Panc1 (cell line): ENCODE measurements at regions not wholly inside any gene's neighbourhood (a gene's known extent, or its start where the extent isn't known, plus 50 kb on each side); places are given as distances from the start of the nearest gene placed in this dataset.

ENCODE experiments used
- ATAC-seq: fragments of 200-7000 bp; cut with Tn5 transposase; 2 replicates; pipeline ENCODE4 v1.9.1; 2020; ENCODE audit warnings: mild to moderate bottlenecking, moderate library complexity
- BruUV-seq: library from RNA; stranded (reverse); fragments of 400-500 nt; replicated peaks from 2 replicates; lab custom pipeline; 2021; lab: Mats Ljungman, UMichigan
- CTCF ChIA-PET: fragments of 300-600 bp; sonication (Branson Sonifier 250); formaldehyde crosslinking; loops from one replicate; lab custom pipeline; 2022; ENCODE audit warnings: antibody characterized with exemption; lab: Charles Lee
- POLR2A ChIA-PET: fragments of 300-600 bp; sonication (Branson Sonifier 250); formaldehyde crosslinking; loops from one replicate; lab custom pipeline; 2022; ENCODE audit warnings: antibody characterized with exemption; lab: Charles Lee
- DNase-seq: peaks from one replicate; pipeline ENCODE4 v3.0.0-alpha.2; 2010; ENCODE audit warnings: low read depth, low spot score
- H3K27ac ChIP-seq: 2 replicates; pipeline ENCODE4 v1.5.1; 2011; ENCODE audit warnings: mild to moderate bottlenecking, low read length, inconsistent platforms
- H3K27me3 ChIP-seq: fragments of 200-500 bp; sonication (Bioruptor generic); 2 replicates; pipeline ENCODE4 v1.6.0; 2014; ENCODE audit warnings: low read length, inconsistent platforms; ENCODE audit not compliant: control insufficient read depth, insufficient read depth
- H3K36me3 ChIP-seq: fragments of 200-500 bp; sonication (Bioruptor generic); 2 replicates; pipeline ENCODE4 v1.5.1; 2014; ENCODE audit warnings: inconsistent platforms, mild to moderate bottlenecking, low read length, moderate library complexity; ENCODE audit not compliant: control insufficient read depth, insufficient read depth
- H3K4me1 ChIP-seq: 2 replicates; pipeline ENCODE4 v1.5.1; 2011; ENCODE audit warnings: inconsistent platforms, mild to moderate bottlenecking, low read length, moderate library complexity; ENCODE audit not compliant: control insufficient read depth, insufficient read depth
- H3K4me3 ChIP-seq, 2 experiments: 2 replicates each; pipeline ENCODE4 v1.5.1; 2011 to 2012; ENCODE audit warnings: low read depth in 2 of 2, low read length in 2 of 2, mild to moderate bottlenecking in 2 of 2, inconsistent platforms in 1 of 2, moderate library complexity in 1 of 2
- H3K9me3 ChIP-seq: fragments of 200-500 bp; sonication (Bioruptor generic); 2 replicates; pipeline ENCODE4 v1.5.1; 2014; ENCODE audit warnings: low read depth, mild to moderate bottlenecking, inconsistent platforms, low read length, moderate library complexity; ENCODE audit not compliant: control insufficient read depth, insufficient read depth
- CTCF ChIP-seq: fragments of 450-650 bp; IDR thresholded peaks from 2 replicates; pipeline ENCODE4 v1.5.1; 2017; ENCODE audit warnings: mild to moderate bottlenecking
- POLR2AphosphoS5 ChIP-seq: IDR thresholded peaks from 2 replicates; pipeline ENCODE4 v1.6.1; 2012; ENCODE audit warnings: mild to moderate bottlenecking, low read depth, low read length, moderate library complexity
- REST ChIP-seq, 2 experiments: IDR thresholded peaks; 2 replicates each; pipeline ENCODE4 v1.6.1; 2011 to 2012; ENCODE audit warnings: low read depth in 2 of 2, control low read depth in 1 of 2, low read length in 1 of 2, mild to moderate bottlenecking in 1 of 2, moderate library complexity in 1 of 2; ENCODE audit not compliant: insufficient read depth in 1 of 2
- SIN3A ChIP-seq: IDR thresholded peaks from 2 replicates; pipeline ENCODE4 v1.6.1; 2012; ENCODE audit warnings: low read depth, mild to moderate bottlenecking, low read length, moderate library complexity, borderline replicate concordance; ENCODE audit not compliant: insufficient read depth
- TCF7L2 ChIP-seq: IDR thresholded peaks from 2 replicates; pipeline ENCODE4 v1.6.1; 2011; ENCODE audit warnings: mild to moderate bottlenecking, low read depth, low read length, inconsistent platforms
- in situ Hi-C: cut with HindIII; loops from 2 replicates; pipeline ENCODE4 v1.10.0; 2016; ENCODE audit warnings: low sequenced_read_pairs, low pct_unique_long_range_greater_than_20kb
- intact Hi-C: fragments of 100-400 bp; cut with micrococcal nuclease; formaldehyde crosslinking; loops from one replicate; pipeline ENCODE4 v1.10.0; 2022; ENCODE audit not compliant: unreplicated experiment

GRCh38 chr5:61815339-61815738 lies 483.3 kb downstream of the ZSWIM6 start:
- no TSS peak for BruUV-seq
- CTCF ChIA-PET = no interaction called here

GRCh38 chr5:61816146-61816545 lies 484.1 kb downstream of the ZSWIM6 start:
- no peak for DNase-seq
- intact Hi-C loops (loop anchor here (10.0 kb wide), 1 partner anchor 481 kb away; the partner anchor contains the start of gene ZSWIM6), in situ Hi-C loops (no loop called here)
- Histone ChIP-seq H3K36me3 (no peaks in the 10 kb centered on the region), H3K27ac (no peak overlapping the region), H3K4me1 (no peaks in the 10 kb centered on the region), H3K4me3 (no peak overlapping the region), H3K27me3 (peaks cover 42% of the 10 kb centered on the region), H3K9me3 (no peaks in the 10 kb centered on the region)
- POLR2A ChIA-PET = no interaction called here
- ATAC-seq = no peak
- no TSS peak for BruUV-seq
- CTCF ChIA-PET = no interaction called here
- TF ChIP-seq POLR2AphosphoS5 = no peak
- no peak for TF ChIP-seq REST (IDR thresholded peaks at IDR 0.05; ENCODE audit: insufficient read depth in 1 of 2, low read depth in 2 of 2, low read length in 1 of 2)
- TF ChIP-seq CTCF = no peak
- TF ChIP-seq SIN3A = no peak
- TF ChIP-seq TCF7L2 = no peak

More at GRCh38 chr5:61815339-61815738, 483.3 kb downstream of the ZSWIM6 start:
- Histone ChIP-seq H3K4me1 (no peaks in the 10 kb centered on the region), H3K36me3 (no peaks in the 10 kb centered on the region), H3K27me3 (peaks cover 42% of the 10 kb centered on the region), H3K9me3 (no peaks in the 10 kb centered on the region), H3K4me3 (no peak overlapping the region), H3K27ac (no peak overlapping the region)
- TF ChIP-seq POLR2AphosphoS5 (no peak), CTCF (no peak), TCF7L2 (no peak), SIN3A (no peak), REST (IDR thresholded peaks at IDR 0.05; ENCODE audit: insufficient read depth in 1 of 2, low read depth in 2 of 2, low read length in 1 of 2) (no peak)
- POLR2A ChIA-PET = no interaction called here
- DNase-seq (no peak), ATAC-seq (no peak)
- intact Hi-C loops (loop anchor here (10.0 kb wide), 1 partner anchor 481 kb away; the partner anchor contains the start of gene ZSWIM6), in situ Hi-C loops (no loop called here)
